ENCODE measurements at regions not wholly inside any gene's neighbourhood (a gene's known extent, or its start where the extent isn't known, plus 50 kb on each side); places are given as distances from the start of the nearest gene placed in this dataset.

- TF ChIP-seq CTCF (IDR thresholded peaks at IDR 0.05; ENCODE audit: low read depth, low read length, poor library complexity, severe bottlenecking): no peak
- TF ChIP-seq EZH2phosphoT487 (IDR thresholded peaks at IDR 0.05; ENCODE audit: borderline replicate concordance, low read length): no peak
- H3K79me2 ChIP-seq (ENCODE audit: control insufficient read depth, low read length): no peaks in the 10 kb centered on the region
- H3K27me3 ChIP-seq (ENCODE audit: control insufficient read depth, low read length): no peaks in the 10 kb centered on the region
- H3K4me3 ChIP-seq (ENCODE audit: low read length): no peak overlapping the region
- H3K4me1 ChIP-seq (ENCODE audit: control insufficient read depth, low read length): no peaks in the 10 kb centered on the region
- H3K4me2 ChIP-seq (ENCODE audit: low read length): no peak overlapping the region
- H3K27ac ChIP-seq (ENCODE audit: low read depth, low read length): no peak overlapping the region
- no peaks in the 10 kb centered on the region for H3K36me3 ChIP-seq (ENCODE audit: control insufficient read depth, low read length)
- no peaks in the 10 kb centered on the region for H3F3A ChIP-seq (ENCODE audit: control insufficient read depth, insufficient read depth)
- H3K9me2 ChIP-seq (replicated peaks; ENCODE audit: control insufficient read depth, low read length): no peaks in the 10 kb centered on the region
- H4K20me1 ChIP-seq (ENCODE audit: control insufficient read depth, insufficient read depth, low read depth, low read length): no peaks in the 10 kb centered on the region
- H3K9me3 ChIP-seq (ENCODE audit: control insufficient read depth, insufficient read depth, low read length): no peaks in the 10 kb centered on the region
Observed at GRCh38 chr6:167429353-167429752, 104.5 kb downstream of the TTLL2 start.

- Histone ChIP-seq H3K27me3 (ENCODE audit: control insufficient read depth, low read length) (no peaks in the 10 kb centered on the region), H3K4me1 (ENCODE audit: control insufficient read depth, low read length) (no peaks in the 10 kb centered on the region), H3K9me3 (ENCODE audit: control insufficient read depth, insufficient read depth, low read length) (no peaks in the 10 kb centered on the region), H3K36me3 (ENCODE audit: control insufficient read depth, low read length) (no peaks in the 10 kb centered on the region), H3K27ac (ENCODE audit: low read depth, low read length) (no peak overlapping the region), H3K4me3 (ENCODE audit: low read length) (no peak overlapping the region), H3F3A (ENCODE audit: control insufficient read depth, insufficient read depth) (no peaks in the 10 kb centered on the region), H3K4me2 (ENCODE audit: low read length) (no peak overlapping the region), H3K79me2 (ENCODE audit: control insufficient read depth, low read length) (no peaks in the 10 kb centered on the region), H4K20me1 (ENCODE audit: control insufficient read depth, insufficient read depth, low read depth, low read length) (no peaks in the 10 kb centered on the region), H3K9me2 (replicated peaks; ENCODE audit: control insufficient read depth, low read length) (no peaks in the 10 kb centered on the region)
- no peak for TF ChIP-seq CTCF (IDR thresholded peaks at IDR 0.05; ENCODE audit: low read depth, low read length, poor library complexity, severe bottlenecking)
- no peak for TF ChIP-seq EZH2phosphoT487 (IDR thresholded peaks at IDR 0.05; ENCODE audit: borderline replicate concordance, low read length)
Observed at GRCh38 chr6:167435209-167435728, 110.4 kb downstream of the TTLL2 start.

- no peak overlapping the region for H3K4me3 ChIP-seq (ENCODE audit: low read length)
- H4K20me1 ChIP-seq (ENCODE audit: control insufficient read depth, insufficient read depth, low read depth, low read length): no peaks in the 10 kb centered on the region
- H3F3A ChIP-seq (ENCODE audit: control insufficient read depth, insufficient read depth): no peaks in the 10 kb centered on the region
- TF ChIP-seq CTCF (IDR thresholded peaks at IDR 0.05; ENCODE audit: low read depth, low read length, poor library complexity, severe bottlenecking) (no peak), EZH2phosphoT487 (IDR thresholded peaks at IDR 0.05; ENCODE audit: borderline replicate concordance, low read length) (no peak)
- H3K4me1 ChIP-seq (ENCODE audit: control insufficient read depth, low read length): no peaks in the 10 kb centered on the region
- no peaks in the 10 kb centered on the region for H3K79me2 ChIP-seq (ENCODE audit: control insufficient read depth, low read length)
- no peaks in the 10 kb centered on the region for H3K9me3 ChIP-seq (ENCODE audit: control insufficient read depth, insufficient read depth, low read length)
- no peak overlapping the region for H3K27ac ChIP-seq (ENCODE audit: low read depth, low read length)
- no peaks in the 10 kb centered on the region for H3K27me3 ChIP-seq (ENCODE audit: control insufficient read depth, low read length)
- H3K9me2 ChIP-seq (replicated peaks; ENCODE audit: control insufficient read depth, low read length): no peaks in the 10 kb centered on the region
- no peaks in the 10 kb centered on the region for H3K36me3 ChIP-seq (ENCODE audit: control insufficient read depth, low read length)
- no peak overlapping the region for H3K4me2 ChIP-seq (ENCODE audit: low read length)
Observed at GRCh38 chr6:167437888-167438484, 113.1 kb downstream of the TTLL2 start.

Data from DOHH2 (cell line).